Keratinocyte (primary cell): ENCODE measurements at regions not wholly inside any gene's neighbourhood (a gene's known extent, or its start where the extent isn't known, plus 50 kb on each side); places are given as distances from the start of the nearest gene placed in this dataset.

Source experiments
- DNase-seq: peaks from one replicate; pipeline ENCODE4 v3.0.0-alpha.2; 2011; ENCODE audit warnings: low read depth, missing footprints, low spot score
- FAIRE-seq: peaks from 2 replicates; lab custom pipeline; 2011; peaks lifted over from hg19 to GRCh38; lab: Jason Lieb, UNC
- H2AFZ ChIP-seq: 2 replicates; pipeline ENCODE4 v1.6.0; 2012; ENCODE audit warnings: low read length, control low read depth, inconsistent platforms; ENCODE audit not compliant: control insufficient read depth
- H3K27ac ChIP-seq: 2 replicates; pipeline ENCODE4 v1.5.1; 2011; ENCODE audit warnings: low read length; ENCODE audit not compliant: control insufficient read depth, insufficient read depth
- H3K27me3 ChIP-seq: 3 replicates; pipeline ENCODE4 v1.6.0; 2011; ENCODE audit warnings: low read length; ENCODE audit not compliant: control insufficient read depth, insufficient read depth; ENCODE audit errors: extremely low read depth
- H3K36me3 ChIP-seq, 2 experiments: 2 replicates in 1 of 2; 3 replicates in 1 of 2; pipeline ENCODE4 v1.5.1; 2011; ENCODE audit warnings: low read length in 2 of 2, mild to moderate bottlenecking in 1 of 2; ENCODE audit not compliant: control insufficient read depth in 2 of 2, insufficient read depth in 2 of 2; ENCODE audit errors: extremely low read depth in 1 of 2
- H3K4me1 ChIP-seq: 3 replicates; pipeline ENCODE4 v1.5.1; 2011; ENCODE audit warnings: low read length; ENCODE audit not compliant: control insufficient read depth, insufficient read depth; ENCODE audit errors: extremely low read depth
- H3K4me2 ChIP-seq: 3 replicates; pipeline ENCODE4 v1.6.0; 2011; ENCODE audit warnings: low read depth, low read length; ENCODE audit not compliant: control insufficient read depth, insufficient read depth; ENCODE audit errors: extremely low read depth
- H3K4me3 ChIP-seq, 3 experiments: fragments of 200-600 bp in 1 of 3; sonication (generic) in 1 of 3; 2 replicates in 2 of 3; 3 replicates in 1 of 3; pipeline ENCODE4 v1.5.1; 2011 to 2016; ENCODE audit warnings: low read length in 3 of 3, mild to moderate bottlenecking in 3 of 3, control low read depth in 2 of 3, inconsistent platforms in 1 of 3, low read depth in 1 of 3, mixed read lengths in 1 of 3, mixed run types in 1 of 3, moderate library complexity in 1 of 3; ENCODE audit not compliant: control insufficient read depth in 2 of 3, insufficient read depth in 2 of 3; ENCODE audit errors: extremely low read depth in 1 of 3
- H3K79me2 ChIP-seq: 2 replicates; pipeline ENCODE4 v1.6.0; 2012; ENCODE audit warnings: low read length; ENCODE audit not compliant: control insufficient read depth, insufficient read depth
- H3K9ac ChIP-seq: 3 replicates; pipeline ENCODE4 v1.6.0; 2011; ENCODE audit warnings: low read length; ENCODE audit not compliant: control insufficient read depth, insufficient read depth; ENCODE audit errors: extremely low read depth
- H3K9me1 ChIP-seq: 3 replicates; pipeline ENCODE4 v1.6.0; 2011; ENCODE audit warnings: low read length; ENCODE audit not compliant: control insufficient read depth, insufficient read depth; ENCODE audit errors: extremely low read depth
- H3K9me3 ChIP-seq: 2 replicates; pipeline ENCODE4 v1.5.1; 2012; ENCODE audit warnings: low read depth, low read length; ENCODE audit not compliant: control insufficient read depth
- H4K20me1 ChIP-seq: 3 replicates; pipeline ENCODE4 v1.6.0; 2011; ENCODE audit warnings: low read length; ENCODE audit not compliant: control insufficient read depth, insufficient read depth; ENCODE audit errors: extremely low read depth
- CTCF ChIP-seq, 3 experiments: IDR thresholded peaks in 1 of 3; conservative IDR thresholded peaks in 1 of 3; optimal IDR thresholded peaks in 1 of 3; 2 replicates in 2 of 3; 3 replicates in 1 of 3; pipeline versions ENCODE3 to v1.5.1; 2011; ENCODE audit warnings: low read length in 3 of 3, mild to moderate bottlenecking in 3 of 3, moderate library complexity in 2 of 3, control low read depth in 1 of 3, inconsistent platforms in 1 of 3; ENCODE audit not compliant: insufficient read depth in 2 of 3; ENCODE audit errors: extremely low read depth in 1 of 3
- EZH2 ChIP-seq: IDR thresholded peaks from one replicate; pipeline ENCODE4 v1.6.1; 2012; ENCODE audit warnings: inconsistent platforms, mild to moderate bottlenecking, low read length, moderate library complexity
- dilution Hi-C: fragments of 300-500 bp; cut with MboI; formaldehyde crosslinking; loops from one replicate; pipeline ENCODE4 v1.7.0; 2020; ENCODE audit warnings: low sequenced_read_pairs; ENCODE audit not compliant: extremely low pct_ligation_motif_present

GRCh38 chr7:39810204-39810642, 139.8 kb upstream of the CDK13 start:
- dilution Hi-C loops = no loop called here
- H3K36me3 ChIP-seq = no peaks in the 10 kb centered on the region
- no peak overlapping the region for H3K4me3 ChIP-seq
- peaks cover 14% of the 10 kb centered on the region for H3K4me1 ChIP-seq
- peak overlapping the region; percentile 75 for H3K4me2 ChIP-seq
- no peak overlapping the region for H2AFZ ChIP-seq
- no peak overlapping the region for H3K9ac ChIP-seq
- no peaks in the 10 kb centered on the region for H4K20me1 ChIP-seq
- no peaks in the 10 kb centered on the region for H3K9me1 ChIP-seq
- FAIRE-seq (no peak), DNase-seq (no peak)
- H3K79me2 ChIP-seq = no peaks in the 10 kb centered on the region
- peaks cover 1% of the 10 kb centered on the region for H3K27me3 ChIP-seq
- TF ChIP-seq CTCF (optimal IDR thresholded peaks at IDR 0.05 in 1 of 3, IDR thresholded peaks at IDR 0.05 in 1 of 3, conservative IDR thresholded peaks at IDR 0.05 in 1 of 3; ENCODE audit: extremely low read depth in 1 of 3, insufficient read depth in 2 of 3, low read length in 3 of 3) (peak; percentile 15 to 31 (median 15)), EZH2 (no peak)
- no peak overlapping the region for H3K27ac ChIP-seq
- no peaks in the 10 kb centered on the region for H3K9me3 ChIP-seq

- H3K79me2 ChIP-seq = no peaks in the 10 kb centered on the region
- H3K36me3 ChIP-seq = no peaks in the 10 kb centered on the region
- H4K20me1 ChIP-seq = no peaks in the 10 kb centered on the region
- peaks cover 14% of the 10 kb centered on the region for H3K4me1 ChIP-seq
- H3K4me2 ChIP-seq = peak overlapping the region; percentile 75
- H3K9me1 ChIP-seq = no peaks in the 10 kb centered on the region
- DNase-seq (no peak), FAIRE-seq (peak; percentile 88)
- TF ChIP-seq EZH2 (no peak), CTCF (optimal IDR thresholded peaks at IDR 0.05 in 1 of 3, IDR thresholded peaks at IDR 0.05 in 1 of 3, conservative IDR thresholded peaks at IDR 0.05 in 1 of 3; ENCODE audit: extremely low read depth in 1 of 3, insufficient read depth in 2 of 3, low read length in 3 of 3) (no peak)
- H3K4me3 ChIP-seq = peak overlapping the region in 2 of 3 experiments; percentile 18 to 33
- peak overlapping the region; percentile 24 for H2AFZ ChIP-seq
- dilution Hi-C loops = no loop called here
- peaks cover 6% of the 10 kb centered on the region for H3K27me3 ChIP-seq
- no peak overlapping the region for H3K9ac ChIP-seq
- no peaks in the 10 kb centered on the region for H3K9me3 ChIP-seq
- H3K27ac ChIP-seq = no peak overlapping the region
Measured at GRCh38 chr7:39810710-39811109, 139.3 kb upstream of the CDK13 start.
